ENCODE measurements at regions not wholly inside any gene's neighbourhood (a gene's known extent, or its start where the extent isn't known, plus 50 kb on each side); places are given as distances from the start of the nearest gene placed in this dataset.

DNA sequence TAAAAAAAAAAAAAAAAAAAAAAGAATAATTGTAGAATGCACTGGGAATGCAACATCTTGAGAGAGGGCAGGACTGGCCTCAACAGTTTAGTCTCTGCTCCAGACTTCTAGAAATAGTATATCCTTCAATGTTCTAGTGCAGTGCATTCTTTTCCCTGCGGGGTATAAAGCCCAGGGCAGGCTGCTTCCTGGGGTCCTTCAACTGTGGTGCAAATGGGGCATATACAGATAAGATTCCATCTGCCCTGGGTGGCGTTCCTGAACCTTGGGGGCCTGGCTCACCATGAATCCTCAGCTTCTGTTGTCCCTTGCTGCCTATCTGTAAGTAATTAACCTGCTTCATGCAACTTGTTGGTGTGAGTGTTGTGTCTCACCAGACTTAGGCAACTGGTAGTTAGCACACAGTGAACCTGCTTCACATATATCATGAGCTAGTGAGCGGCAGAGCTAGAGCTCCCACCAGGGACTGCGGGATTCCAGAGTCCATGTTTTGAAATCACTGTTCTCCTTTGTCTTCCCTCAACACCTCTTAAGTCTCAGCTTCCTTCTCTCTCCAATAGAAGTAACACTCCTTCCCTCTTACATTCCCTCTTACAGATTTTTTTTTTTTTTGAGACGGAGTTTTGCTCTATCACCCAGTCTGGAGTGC, 177.6 kb downstream of the SUDS3 start:
- 69 to 70% methylated on average over 4 to 5 of the region's 5 CpGs for WGBS, 2 donors (ENCODE audit: low coverage in 1 of 2)
- Histone ChIP-seq H3K36me3 (no peaks in the 10 kb centered on the region), H3K27ac (no peak overlapping the region), H3K9me3 (no peaks in the 10 kb centered on the region), H3K27me3 (no peaks in the 10 kb centered on the region), H3K4me1 (no peaks in the 10 kb centered on the region), H3K4me3 (no peak overlapping the region)
- no peak for DNase-seq
- intact Hi-C loops (cut with DNase I; ENCODE audit: low total_unique reads) (no loop called here), in situ Hi-C loops (cut with MboI; ENCODE audit: low pct_ligation_motif_present in 1 of 4, low pct_unique_long_range_greater_than_20kb in 1 of 4, low sequenced_read_pairs in 3 of 4) (no loop called here)
- no peak for TF ChIP-seq POLR2A (IDR thresholded peaks at IDR 0.05)
- no peak for TF ChIP-seq POLR2AphosphoS5 (IDR thresholded peaks at IDR 0.05)
- no peak for TF ChIP-seq EP300 (IDR thresholded peaks at IDR 0.05; ENCODE audit: low read depth)
- TF ChIP-seq CTCF (IDR thresholded peaks at IDR 0.05): no peak

DNA sequence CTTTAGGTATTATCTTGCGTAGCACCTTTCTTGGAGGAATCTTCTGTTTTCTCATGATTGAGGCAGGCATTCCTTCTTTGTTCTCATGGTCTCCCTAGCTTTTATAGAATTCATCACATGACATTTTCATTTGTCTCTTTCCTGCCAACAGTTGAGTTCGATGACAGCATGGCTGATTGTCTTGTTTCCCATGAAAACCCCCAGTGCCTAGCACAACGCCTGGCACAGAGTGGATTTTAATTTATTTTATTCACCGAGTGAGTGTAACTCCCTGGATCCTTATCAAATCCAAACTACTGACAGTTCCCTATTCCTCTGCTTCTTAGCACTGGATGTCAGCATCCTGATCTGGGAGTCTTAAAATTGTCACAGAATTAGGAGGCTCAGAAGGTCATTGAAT, 182.6 kb downstream of the SUDS3 start:
- in situ Hi-C loops (cut with MboI; ENCODE audit: low pct_ligation_motif_present in 1 of 4, low pct_unique_long_range_greater_than_20kb in 1 of 4, low sequenced_read_pairs in 3 of 4) (no loop called here), intact Hi-C loops (cut with DNase I; ENCODE audit: low total_unique reads) (no loop called here)
- no peaks in the 10 kb centered on the region for H3K4me1 ChIP-seq
- no peak overlapping the region for H3K4me3 ChIP-seq
- no peak overlapping the region for H3K27ac ChIP-seq
- TF ChIP-seq POLR2A (IDR thresholded peaks at IDR 0.05) (no peak), EP300 (IDR thresholded peaks at IDR 0.05; ENCODE audit: low read depth) (no peak), CTCF (IDR thresholded peaks at IDR 0.05) (no peak), POLR2AphosphoS5 (IDR thresholded peaks at IDR 0.05) (no peak)
- 79 to 93% methylated on average over 3 to 4 of the region's 4 CpGs for WGBS, 2 donors (ENCODE audit: low coverage in 1 of 2)
- no peaks in the 10 kb centered on the region for H3K9me3 ChIP-seq
- DNase-seq: no peak
- H3K36me3 ChIP-seq: no peaks in the 10 kb centered on the region
- no peaks in the 10 kb centered on the region for H3K27me3 ChIP-seq

DNA sequence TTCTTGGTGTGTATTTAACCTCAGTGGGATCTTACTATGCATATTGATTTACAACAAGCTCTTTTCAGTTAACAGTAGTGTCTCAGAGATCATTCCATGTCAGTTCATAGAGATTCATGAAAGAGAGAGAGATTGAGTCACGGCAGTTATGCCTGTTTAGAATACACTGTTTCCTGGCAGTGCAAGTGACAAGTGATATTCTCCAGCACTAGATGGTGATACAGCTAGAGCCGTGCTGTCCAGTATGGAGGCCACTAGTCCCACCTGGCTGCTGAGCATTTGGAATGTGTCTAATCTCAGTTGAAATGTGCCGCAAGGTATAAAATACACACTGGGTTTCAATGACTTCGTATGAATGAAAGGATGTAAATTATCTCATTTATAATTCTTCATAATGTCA, 184.4 kb downstream of the SUDS3 start:
- intact Hi-C loops (cut with DNase I; ENCODE audit: low total_unique reads): no loop called here
- peak; percentile 11 for DNase-seq

DNA sequence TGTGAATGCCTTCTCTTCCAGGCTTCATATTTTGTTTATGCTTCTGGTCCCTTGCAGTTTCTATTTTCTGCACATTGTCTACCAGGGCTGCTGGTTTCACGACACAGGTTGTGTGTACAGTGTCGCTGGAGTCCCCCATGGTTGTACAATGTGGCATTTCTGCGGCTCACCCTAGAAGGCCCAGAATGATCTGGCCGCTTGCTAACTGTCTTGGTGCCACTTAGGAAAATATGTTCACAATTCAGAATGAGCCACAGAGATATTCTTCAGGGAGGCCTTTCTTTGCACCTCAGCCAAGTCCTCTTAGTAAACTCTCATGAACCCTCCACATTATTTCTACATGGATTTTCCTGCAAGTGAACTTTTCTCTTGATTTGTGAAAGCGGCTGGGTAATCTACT, 195.4 kb downstream of the SUDS3 start:
- Histone ChIP-seq H3K9me3 (no peaks in the 10 kb centered on the region), H3K36me3 (no peaks in the 10 kb centered on the region), H3K27ac (peak overlapping the region in 2 of 4 donors; percentile 26 to 35), H3K4me3 (no peak overlapping the region), H3K4me1 (no peaks in the 10 kb centered on the region), H3K27me3 (no peaks in the 10 kb centered on the region)
- intact Hi-C loops (cut with DNase I; ENCODE audit: low total_unique reads) (no loop called here), in situ Hi-C loops (cut with MboI; ENCODE audit: low pct_ligation_motif_present in 1 of 4, low pct_unique_long_range_greater_than_20kb in 1 of 4, low sequenced_read_pairs in 3 of 4) (no loop called here)
- no peak for DNase-seq
- 69% methylated on average over 4 to 5 of the region's 5 CpGs for WGBS, 2 donors (ENCODE audit: low coverage in 1 of 2)
- TF ChIP-seq POLR2AphosphoS5 (IDR thresholded peaks at IDR 0.05): no peak
- TF ChIP-seq EP300 (IDR thresholded peaks at IDR 0.05; ENCODE audit: low read depth): no peak
- no peak for TF ChIP-seq POLR2A (IDR thresholded peaks at IDR 0.05)
- TF ChIP-seq CTCF (IDR thresholded peaks at IDR 0.05): no peak

More for the DNA sequence above, 184.4 kb downstream of the SUDS3 start:
- Histone ChIP-seq H3K27me3 (no peaks in the 10 kb centered on the region), H3K4me3 (no peak overlapping the region), H3K4me1 (no peaks in the 10 kb centered on the region), H3K9me3 (no peaks in the 10 kb centered on the region), H3K36me3 (no peaks in the 10 kb centered on the region), H3K27ac (no peak overlapping the region)
- TF ChIP-seq EP300 (IDR thresholded peaks at IDR 0.05; ENCODE audit: low read depth) (no peak), POLR2AphosphoS5 (IDR thresholded peaks at IDR 0.05) (peak; percentile 68 to 89 (median 69)), CTCF (IDR thresholded peaks at IDR 0.05) (no peak), POLR2A (IDR thresholded peaks at IDR 0.05) (no peak)
- WGBS, 2 donors (ENCODE audit: low coverage in 1 of 2): 52 to 53% methylated on average over 3 to 4 of the region's 4 CpGs
- in situ Hi-C loops (cut with MboI; ENCODE audit: low pct_ligation_motif_present in 1 of 4, low pct_unique_long_range_greater_than_20kb in 1 of 4, low sequenced_read_pairs in 3 of 4): no loop called here
